Mesenchymal stem cell (in vitro differentiated cells and primary cell): ENCODE measurements at regions not wholly inside any gene's neighbourhood (a gene's known extent, or its start where the extent isn't known, plus 50 kb on each side); places are given as distances from the start of the nearest gene placed in this dataset.

Experiments
- DNase-seq: peaks from one replicate; pipeline ENCODE4 v3.0.0-alpha.2; 2013
- H2AFZ ChIP-seq: one replicate; pipeline ENCODE4 v1.6.1; 2013; ENCODE audit warnings: low read depth, mild to moderate bottlenecking, control low read depth, inconsistent platforms, low read length, moderate library complexity
- H2AK5ac ChIP-seq: 2 replicates; pipeline ENCODE4 v1.6.1; 2013; ENCODE audit warnings: low read length, moderate library complexity, mild to moderate bottlenecking, inconsistent platforms; ENCODE audit not compliant: severe bottlenecking
- H2BK120ac ChIP-seq: one replicate; pipeline ENCODE4 v1.6.1; 2013; ENCODE audit warnings: low read depth, mild to moderate bottlenecking, inconsistent platforms, low read length, moderate library complexity
- H2BK12ac ChIP-seq, 2 experiments: one replicate each; pipeline ENCODE4 v1.6.1; 2013; ENCODE audit warnings: inconsistent platforms in 2 of 2, low read length in 2 of 2, mild to moderate bottlenecking in 2 of 2, moderate library complexity in 2 of 2, control low read depth in 1 of 2
- H2BK15ac ChIP-seq: one replicate; pipeline ENCODE4 v1.6.1; 2013; ENCODE audit warnings: mild to moderate bottlenecking, low read depth, inconsistent platforms; ENCODE audit not compliant: poor library complexity, severe bottlenecking
- H2BK5ac ChIP-seq: 2 replicates; pipeline ENCODE4 v1.6.1; 2013; ENCODE audit warnings: low read depth, mild to moderate bottlenecking, low read length, control low read depth, inconsistent platforms; ENCODE audit not compliant: poor library complexity, severe bottlenecking
- H3K14ac ChIP-seq, 2 experiments: one replicate each; pipeline ENCODE4 v1.6.1; 2013; ENCODE audit warnings: inconsistent platforms in 2 of 2, low read length in 2 of 2, control low read depth in 1 of 2, mild to moderate bottlenecking in 1 of 2, moderate library complexity in 1 of 2
- H3K18ac ChIP-seq, 2 experiments: one replicate each; pipeline ENCODE4 v1.6.1; 2013; ENCODE audit warnings: inconsistent platforms in 2 of 2, low read length in 2 of 2, control low read depth in 1 of 2, low read depth in 1 of 2, mild to moderate bottlenecking in 1 of 2
- H3K23ac ChIP-seq, 2 experiments: one replicate each; pipeline ENCODE4 v1.6.1; 2013; ENCODE audit warnings: inconsistent platforms in 2 of 2, low read length in 2 of 2, mild to moderate bottlenecking in 2 of 2, moderate library complexity in 2 of 2, control low read depth in 1 of 2
- H3K27ac ChIP-seq: 2 replicates; pipeline ENCODE4 v1.5.1; 2013; ENCODE audit warnings: mild to moderate bottlenecking, moderate library complexity, low read length, control low read depth, inconsistent platforms; ENCODE audit not compliant: poor library complexity, severe bottlenecking
- H3K27me3 ChIP-seq, 2 experiments: 2 replicates each; pipeline versions ENCODE4 v1.6.1 to v1.7.0; 2013; ENCODE audit warnings: low read length in 2 of 2, mild to moderate bottlenecking in 2 of 2, moderate library complexity in 2 of 2, control low read depth in 1 of 2, inconsistent platforms in 1 of 2; ENCODE audit not compliant: control insufficient read depth in 1 of 2, insufficient read depth in 1 of 2
- H3K36me3 ChIP-seq, 2 experiments: 2 replicates each; pipeline versions ENCODE4 v1.6.1 to v1.7.0; 2013; ENCODE audit warnings: low read length in 2 of 2, control low read depth in 1 of 2, inconsistent platforms in 1 of 2, low read depth in 1 of 2, mild to moderate bottlenecking in 1 of 2; ENCODE audit not compliant: insufficient read depth in 2 of 2, control insufficient read depth in 1 of 2
- H3K4ac ChIP-seq, 2 experiments: one replicate each; pipeline ENCODE4 v1.6.1; 2013; ENCODE audit warnings: inconsistent platforms in 2 of 2, low read length in 2 of 2, mild to moderate bottlenecking in 2 of 2, moderate library complexity in 2 of 2, control low read depth in 1 of 2, low read depth in 1 of 2
- H3K4me1 ChIP-seq: 2 replicates; pipeline ENCODE4 v1.6.1; 2013; ENCODE audit warnings: low read depth, low read length, control low read depth; ENCODE audit not compliant: control insufficient read depth, insufficient read depth
- H3K4me2 ChIP-seq: 2 replicates; pipeline ENCODE4 v1.6.1; 2013; ENCODE audit warnings: low read length, mild to moderate bottlenecking, inconsistent platforms; ENCODE audit not compliant: poor library complexity, severe bottlenecking
- H3K4me3 ChIP-seq, 2 experiments: 2 replicates each; pipeline versions ENCODE4 v1.5.1 to v1.7.0; 2013; ENCODE audit warnings: low read length in 2 of 2, mild to moderate bottlenecking in 2 of 2, control low read depth in 1 of 2, low read depth in 1 of 2; ENCODE audit not compliant: insufficient read depth in 1 of 2
- H3K79me1 ChIP-seq: replicated peaks from 2 replicates; pipeline ENCODE4 v1.6.1; 2013; ENCODE audit warnings: mild to moderate bottlenecking, control low read depth, low read length, inconsistent platforms; ENCODE audit not compliant: poor library complexity, severe bottlenecking
- H3K9ac ChIP-seq: 2 replicates; pipeline ENCODE4 v1.7.0; 2013; ENCODE audit warnings: mild to moderate bottlenecking, low read length, moderate library complexity
- H3K9me3 ChIP-seq: 2 replicates; pipeline ENCODE4 v1.7.0; 2013; ENCODE audit warnings: mild to moderate bottlenecking, low read length; ENCODE audit not compliant: control insufficient read depth
- H4K8ac ChIP-seq: one replicate; pipeline ENCODE4 v1.6.1; 2013; ENCODE audit warnings: inconsistent platforms, mild to moderate bottlenecking, low read length, moderate library complexity
- H4K91ac ChIP-seq: one replicate; pipeline ENCODE4 v1.6.1; 2013; ENCODE audit warnings: mild to moderate bottlenecking, low read length, inconsistent platforms
- WGBS: methylation state at CpG from one replicate; pipeline ENCODE4 v1.1.7; 2013; ENCODE audit warnings: mixed read lengths; 5-methylcytosine and 5-hydroxymethylcytosine counted together

DNA sequence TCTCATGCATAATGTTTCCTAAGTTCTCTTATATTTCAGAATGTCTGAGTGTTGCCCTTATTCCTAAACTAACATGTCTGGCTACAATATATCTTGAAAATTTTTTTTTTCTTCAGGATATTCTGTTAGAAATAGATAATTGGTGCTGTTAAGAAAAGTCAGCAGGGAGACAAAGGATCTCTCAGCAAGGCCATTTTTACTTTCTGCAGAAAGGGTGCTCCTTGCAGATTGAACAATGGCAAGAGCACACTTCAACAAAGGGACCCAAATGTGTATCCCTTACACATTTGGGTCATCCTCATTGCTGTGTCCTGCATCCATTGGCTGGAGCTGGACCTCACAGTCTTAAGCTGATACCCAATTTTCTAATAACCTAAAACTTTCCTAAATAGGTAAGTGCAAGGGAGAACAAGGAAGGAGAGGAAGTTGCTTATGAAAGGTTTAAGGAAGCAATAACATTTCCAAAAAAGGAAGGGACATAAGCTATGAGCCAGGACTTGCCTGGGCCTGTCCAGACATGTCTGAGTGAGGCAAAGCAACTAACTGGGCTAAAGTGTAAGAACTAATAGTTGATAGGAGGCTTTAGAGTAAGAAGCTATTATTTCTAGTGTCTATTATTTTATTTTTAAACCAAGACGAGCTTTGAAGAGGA, 429.6 kb downstream of the BCKDHB start:
- WGBS: no CpG with 5 or more reads among the region's 1 CpG

DNA sequence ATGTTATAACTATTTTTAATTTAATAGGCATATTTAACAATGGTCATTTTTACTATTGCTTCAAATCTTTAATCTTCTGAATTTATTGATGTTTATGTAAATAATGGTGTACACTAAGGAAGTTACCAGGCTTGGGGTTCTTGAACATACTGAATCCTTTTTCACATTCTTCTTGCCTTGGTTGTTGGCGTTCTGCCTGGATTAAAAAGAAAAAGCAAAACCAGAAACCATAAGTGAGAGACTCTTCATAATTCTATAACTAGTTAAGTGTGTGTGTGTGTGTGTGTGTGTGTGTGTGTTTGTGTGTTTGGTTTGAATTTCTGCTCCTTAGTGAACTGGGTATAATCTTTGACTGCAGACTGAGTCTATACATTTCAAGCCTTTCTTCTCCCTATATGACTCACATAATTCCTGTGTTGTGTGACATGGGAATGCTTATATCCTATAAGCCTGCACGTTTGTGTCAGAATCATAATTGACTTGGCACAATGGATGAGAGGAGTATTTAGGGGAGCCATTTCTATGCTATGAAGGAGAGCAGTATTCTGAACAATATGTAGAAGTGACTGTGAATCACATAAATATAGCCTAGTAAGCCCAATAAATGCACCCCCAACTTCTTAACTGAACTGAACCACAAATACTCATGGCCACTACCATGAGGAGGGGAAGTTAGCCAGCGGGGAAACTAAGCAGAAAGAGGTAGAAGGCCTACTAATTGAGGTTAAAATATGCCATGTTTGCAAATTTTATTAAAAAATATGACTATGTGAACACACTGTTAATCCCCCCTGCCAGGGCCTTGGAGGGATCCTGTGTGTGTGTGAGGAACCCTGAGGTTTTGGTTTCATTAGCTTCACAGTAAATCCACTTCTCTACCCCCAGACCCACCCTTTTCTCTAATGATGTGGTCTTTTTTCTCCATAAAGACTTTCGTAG, 425.5 kb downstream of the BCKDHB start:
- H2BK120ac ChIP-seq: no peak overlapping the region
- H4K8ac ChIP-seq: no peak overlapping the region
- H2BK12ac ChIP-seq: no peak overlapping the region
- no peak overlapping the region for H2BK15ac ChIP-seq
- no peaks in the 10 kb centered on the region for H3K79me1 ChIP-seq
- H4K91ac ChIP-seq: no peak overlapping the region
- no peak overlapping the region for H3K23ac ChIP-seq
- H3K4ac ChIP-seq: peak overlapping the region in 1 of 2 experiments; percentile 69
- WGBS: 83% methylated on average over 1 of the region's 4 CpGs
- no peak overlapping the region for H3K27ac ChIP-seq
- H3K18ac ChIP-seq: no peak overlapping the region
- H3K36me3 ChIP-seq: no peaks in the 10 kb centered on the region
- no peak overlapping the region for H2AK5ac ChIP-seq
- no peaks in the 10 kb centered on the region for H3K27me3 ChIP-seq
- peaks cover 11% of the 10 kb centered on the region for H3K9me3 ChIP-seq
- DNase-seq: no peak
- H3K4me1 ChIP-seq: no peaks in the 10 kb centered on the region
- H3K4me2 ChIP-seq: no peak overlapping the region
- no peak overlapping the region for H3K14ac ChIP-seq
- H3K4me3 ChIP-seq: no peak overlapping the region
- H2BK5ac ChIP-seq: no peak overlapping the region
- H3K9ac ChIP-seq: no peak overlapping the region
- H2AFZ ChIP-seq: no peak overlapping the region

More for the DNA sequence above, 429.6 kb downstream of the BCKDHB start:
- Histone ChIP-seq H2BK15ac (no peak overlapping the region), H2BK120ac (peak overlapping the region; percentile 61), H3K27ac (no peak overlapping the region), H3K4ac (peak overlapping the region in 1 of 2 experiments; percentile 60), H2AK5ac (no peak overlapping the region), H3K4me3 (no peak overlapping the region), H3K23ac (no peak overlapping the region), H3K36me3 (no peaks in the 10 kb centered on the region), H3K4me2 (no peak overlapping the region), H3K9me3 (peaks cover 11% of the 10 kb centered on the region), H3K9ac (no peak overlapping the region), H3K27me3 (no peaks in the 10 kb centered on the region), H2AFZ (no peak overlapping the region), H3K4me1 (no peaks in the 10 kb centered on the region), H4K91ac (peak overlapping the region; percentile 80), H3K14ac (no peak overlapping the region), H3K79me1 (no peaks in the 10 kb centered on the region), H3K18ac (peak overlapping the region in 1 of 2 experiments; percentile 21), H4K8ac (peak overlapping the region; percentile 60), H2BK5ac (no peak overlapping the region), H2BK12ac (peak overlapping the region in 1 of 2 experiments; percentile 77)
- DNase-seq: peak; percentile 51

DNA sequence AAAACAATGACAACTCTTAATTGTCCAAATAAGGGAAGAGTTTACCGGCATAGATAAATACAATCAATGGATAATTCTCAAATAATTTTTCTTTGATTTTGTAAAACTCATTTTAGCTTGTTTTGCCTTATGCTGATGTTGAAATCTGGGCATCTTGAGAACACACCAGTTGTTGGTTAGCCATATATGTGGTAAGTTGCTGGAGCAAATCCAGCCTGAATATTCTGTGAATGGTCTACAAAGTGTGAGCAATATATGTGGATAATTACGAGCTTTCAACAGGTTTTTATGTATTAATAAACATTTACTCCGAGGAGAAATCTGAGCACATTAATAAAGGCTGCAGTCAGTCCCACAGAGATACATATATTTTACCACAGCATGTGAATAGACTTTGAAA, 423.6 kb downstream of the BCKDHB start:
- Histone ChIP-seq H3K27ac (no peak overlapping the region), H3K18ac (no peak overlapping the region), H2BK12ac (no peak overlapping the region), H3K79me1 (no peaks in the 10 kb centered on the region), H3K14ac (no peak overlapping the region), H2BK5ac (no peak overlapping the region), H4K91ac (no peak overlapping the region), H3K23ac (no peak overlapping the region), H3K9me3 (peaks cover under 1% of the 10 kb centered on the region), H3K4ac (no peak overlapping the region), H2AFZ (no peak overlapping the region), H2BK120ac (no peak overlapping the region), H3K4me3 (no peak overlapping the region), H2AK5ac (no peak overlapping the region), H3K27me3 (no peaks in the 10 kb centered on the region), H3K36me3 (no peaks in the 10 kb centered on the region), H2BK15ac (no peak overlapping the region), H3K4me1 (no peaks in the 10 kb centered on the region), H3K4me2 (no peak overlapping the region), H4K8ac (no peak overlapping the region), H3K9ac (no peak overlapping the region)
- no peak for DNase-seq
- WGBS: no CpG with 5 or more reads among the region's 3 CpGs

DNA sequence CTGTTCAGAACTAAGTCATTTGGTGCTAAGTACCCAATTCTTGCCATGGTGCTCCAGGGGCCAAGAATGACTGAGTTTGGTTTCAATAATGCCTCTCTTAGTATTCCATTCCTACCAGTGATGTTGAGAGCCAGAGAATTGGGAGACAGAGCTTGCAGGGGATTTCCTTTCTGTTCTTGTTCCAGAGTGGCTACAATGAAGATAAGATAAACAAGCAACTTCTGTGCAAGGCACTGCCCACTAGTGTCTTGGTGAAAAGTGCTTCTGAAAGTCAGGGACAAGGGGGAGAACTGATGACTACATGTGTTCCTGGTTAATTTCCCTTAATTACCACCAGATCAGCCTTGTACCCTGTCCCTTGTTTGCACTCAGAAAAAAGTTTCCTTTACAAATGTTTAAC, 421.6 kb downstream of the BCKDHB start:
- Histone ChIP-seq H3K4me3 (no peak overlapping the region), H2BK15ac (no peak overlapping the region), H3K9me3 (no peaks in the 10 kb centered on the region), H3K4ac (peak overlapping the region in 1 of 2 experiments; percentile 51), H3K79me1 (no peaks in the 10 kb centered on the region), H2AK5ac (no peak overlapping the region), H2BK5ac (no peak overlapping the region), H3K4me1 (no peaks in the 10 kb centered on the region), H3K27me3 (no peaks in the 10 kb centered on the region), H3K27ac (no peak overlapping the region), H3K18ac (peak overlapping the region; percentile 5 to 67), H3K14ac (no peak overlapping the region), H2BK120ac (no peak overlapping the region), H3K23ac (no peak overlapping the region), H3K36me3 (no peaks in the 10 kb centered on the region), H4K91ac (peak overlapping the region; percentile 39), H2AFZ (no peak overlapping the region), H3K4me2 (no peak overlapping the region), H4K8ac (no peak overlapping the region), H2BK12ac (peak overlapping the region in 1 of 2 experiments; percentile 38), H3K9ac (no peak overlapping the region)
- peak; percentile 79 for DNase-seq
